IPS-18a (cell line): ENCODE measurements at regions not wholly inside any gene's neighbourhood (a gene's known extent, or its start where the extent isn't known, plus 50 kb on each side); places are given as distances from the start of the nearest gene placed in this dataset.

Source experiments
- H3K27ac ChIP-seq: one replicate; pipeline ENCODE4 v1.5.1; 2013; ENCODE audit warnings: low read length
- H3K27me3 ChIP-seq: one replicate; pipeline ENCODE4 v1.6.1; 2013; ENCODE audit warnings: mild to moderate bottlenecking, low read length; ENCODE audit not compliant: control insufficient read depth, insufficient read depth
- H3K36me3 ChIP-seq: one replicate; pipeline ENCODE4 v1.6.1; 2013; ENCODE audit warnings: low read depth, low read length; ENCODE audit not compliant: control insufficient read depth
- H3K4me1 ChIP-seq: one replicate; pipeline ENCODE4 v1.6.1; 2013; ENCODE audit warnings: low read depth, low read length; ENCODE audit not compliant: control insufficient read depth
- H3K4me3 ChIP-seq: one replicate; pipeline ENCODE4 v1.5.1; 2013; ENCODE audit warnings: low read length
- H3K9ac ChIP-seq: one replicate; pipeline ENCODE4 v1.6.1; 2013; ENCODE audit warnings: mild to moderate bottlenecking, low read length, moderate library complexity
- H3K9me3 ChIP-seq: one replicate; pipeline ENCODE4 v1.6.1; 2013; ENCODE audit warnings: low read depth, low read length; ENCODE audit not compliant: control insufficient read depth

GRCh38 chr9:109681301-109681700 lies 98.7 kb upstream of the PALM2AKAP2 start:
- peaks cover 13% of the 10 kb centered on the region for H3K4me1 ChIP-seq
- H3K4me3 ChIP-seq, result no peak overlapping the region
- H3K27ac ChIP-seq, result no peak overlapping the region
- H3K27me3 ChIP-seq, result no peaks in the 10 kb centered on the region
- no peaks in the 10 kb centered on the region for H3K9me3 ChIP-seq
- no peaks in the 10 kb centered on the region for H3K36me3 ChIP-seq
- H3K9ac ChIP-seq, result no peak overlapping the region

DNA sequence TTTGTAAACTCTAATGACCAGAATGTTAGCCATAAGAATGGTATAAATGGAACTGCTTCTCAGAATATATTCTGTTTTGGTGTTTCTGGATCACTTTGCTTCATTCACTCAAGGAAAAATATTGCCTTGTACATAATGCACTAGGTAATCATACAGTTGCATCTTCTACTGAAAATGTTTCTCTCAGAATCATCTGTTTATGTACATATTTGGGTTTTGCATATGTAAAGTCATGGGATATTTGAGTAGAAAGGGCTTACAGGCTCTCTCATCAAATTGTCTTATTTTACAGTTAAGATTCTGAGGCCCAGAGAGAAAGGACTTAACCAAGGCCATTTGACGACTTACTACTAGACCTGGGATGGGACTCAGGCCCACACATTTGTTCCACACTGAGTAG lies 97.8 kb upstream of the PALM2AKAP2 start:
- Histone ChIP-seq H3K27ac (no peak overlapping the region), H3K9me3 (no peaks in the 10 kb centered on the region), H3K4me1 (peaks cover 13% of the 10 kb centered on the region), H3K9ac (no peak overlapping the region), H3K36me3 (no peaks in the 10 kb centered on the region), H3K27me3 (no peaks in the 10 kb centered on the region), H3K4me3 (no peak overlapping the region)

DNA sequence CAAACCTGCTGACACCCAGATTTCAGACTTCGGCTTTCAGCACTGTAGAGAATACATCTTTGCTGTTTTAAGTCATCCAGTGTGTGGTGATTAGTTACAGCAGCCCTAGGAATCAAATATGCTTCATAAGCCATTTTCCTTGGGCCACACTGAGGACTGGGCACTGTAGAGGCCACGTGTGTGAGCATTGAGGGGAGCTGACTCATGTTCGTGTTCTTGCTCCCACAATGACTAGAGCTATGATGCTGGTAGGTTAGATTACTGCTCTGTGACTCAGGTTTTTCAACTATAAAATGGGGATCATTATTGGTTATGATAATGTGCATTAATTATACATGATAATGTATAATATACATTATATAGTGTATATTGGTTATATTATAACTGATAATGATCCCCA lies 96.5 kb upstream of the PALM2AKAP2 start:
- H3K4me1 ChIP-seq, result peaks cover 13% of the 10 kb centered on the region
- H3K9me3 ChIP-seq, result no peaks in the 10 kb centered on the region
- H3K9ac ChIP-seq, result no peak overlapping the region
- H3K27ac ChIP-seq, result no peak overlapping the region
- no peak overlapping the region for H3K4me3 ChIP-seq
- H3K36me3 ChIP-seq, result no peaks in the 10 kb centered on the region
- no peaks in the 10 kb centered on the region for H3K27me3 ChIP-seq

DNA sequence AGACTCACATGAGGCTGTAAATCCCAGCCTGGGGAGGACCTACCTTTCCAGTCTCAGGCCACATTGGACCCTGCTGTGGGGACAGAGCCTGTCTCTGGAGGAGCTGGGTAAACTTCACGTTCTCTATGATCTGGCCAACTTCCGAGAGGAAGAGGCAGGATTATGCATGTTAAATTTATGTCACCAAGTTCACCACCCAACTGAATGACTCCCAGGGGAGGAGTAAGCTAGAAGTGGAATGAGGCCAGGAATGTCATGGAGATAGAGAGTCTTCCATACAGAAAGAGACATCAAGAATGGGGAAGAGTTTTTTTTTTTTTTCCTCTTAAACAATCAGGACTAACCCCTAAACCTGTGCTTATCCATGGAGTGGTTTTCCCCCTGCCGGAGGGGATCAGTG lies 90.3 kb upstream of the PALM2AKAP2 start:
- Histone ChIP-seq H3K4me1 (no peaks in the 10 kb centered on the region), H3K36me3 (no peaks in the 10 kb centered on the region), H3K27ac (no peak overlapping the region), H3K4me3 (no peak overlapping the region), H3K27me3 (no peaks in the 10 kb centered on the region), H3K9me3 (no peaks in the 10 kb centered on the region), H3K9ac (no peak overlapping the region)

GRCh38 chr9:109699019-109699418 lies 81.0 kb upstream of the PALM2AKAP2 start:
- Histone ChIP-seq H3K9me3 (no peaks in the 10 kb centered on the region), H3K4me3 (no peak overlapping the region)

DNA sequence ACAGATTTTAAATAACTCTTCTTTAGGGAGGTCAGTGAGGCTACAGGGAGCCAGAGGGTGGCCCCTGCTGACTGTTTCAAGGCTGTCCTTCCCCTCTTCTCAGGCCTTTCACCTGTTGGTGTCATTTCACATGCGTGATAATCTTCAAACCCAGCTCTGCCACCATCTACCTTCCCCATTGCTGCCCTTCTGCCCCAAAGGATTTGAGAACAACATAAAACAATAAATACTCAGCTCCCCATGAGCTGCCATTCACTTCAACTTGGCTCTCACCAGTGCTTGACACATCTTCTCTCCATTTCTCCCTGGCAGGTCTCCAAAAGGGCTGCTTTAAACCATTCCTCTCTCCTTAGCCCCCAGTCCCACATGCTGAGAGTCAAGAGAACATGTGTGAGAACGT lies 75.5 kb upstream of the PALM2AKAP2 start:
- Histone ChIP-seq H3K27ac (no peak overlapping the region), H3K36me3 (no peaks in the 10 kb centered on the region), H3K27me3 (no peaks in the 10 kb centered on the region), H3K4me1 (no peaks in the 10 kb centered on the region), H3K9ac (no peak overlapping the region), H3K9me3 (no peaks in the 10 kb centered on the region), H3K4me3 (no peak overlapping the region)

More at GRCh38 chr9:109699019-109699418, 81.0 kb upstream of the PALM2AKAP2 start:
- Histone ChIP-seq H3K9ac (no peak overlapping the region), H3K27ac (no peak overlapping the region), H3K36me3 (no peaks in the 10 kb centered on the region), H3K27me3 (no peaks in the 10 kb centered on the region), H3K4me1 (no peaks in the 10 kb centered on the region)

GRCh38 chr9:109705515-109705914 lies 74.5 kb upstream of the PALM2AKAP2 start:
- Histone ChIP-seq H3K27me3 (no peaks in the 10 kb centered on the region), H3K36me3 (no peaks in the 10 kb centered on the region), H3K9ac (no peak overlapping the region), H3K27ac (no peak overlapping the region), H3K4me1 (no peaks in the 10 kb centered on the region), H3K4me3 (no peak overlapping the region), H3K9me3 (no peaks in the 10 kb centered on the region)

- Histone ChIP-seq H3K4me3 (no peak overlapping the region), H3K27me3 (no peaks in the 10 kb centered on the region), H3K9ac (no peak overlapping the region), H3K4me1 (no peaks in the 10 kb centered on the region), H3K9me3 (no peaks in the 10 kb centered on the region), H3K36me3 (no peaks in the 10 kb centered on the region), H3K27ac (no peak overlapping the region)
Observed at GRCh38 chr9:109707355-109707754, 72.6 kb upstream of the PALM2AKAP2 start.

DNA sequence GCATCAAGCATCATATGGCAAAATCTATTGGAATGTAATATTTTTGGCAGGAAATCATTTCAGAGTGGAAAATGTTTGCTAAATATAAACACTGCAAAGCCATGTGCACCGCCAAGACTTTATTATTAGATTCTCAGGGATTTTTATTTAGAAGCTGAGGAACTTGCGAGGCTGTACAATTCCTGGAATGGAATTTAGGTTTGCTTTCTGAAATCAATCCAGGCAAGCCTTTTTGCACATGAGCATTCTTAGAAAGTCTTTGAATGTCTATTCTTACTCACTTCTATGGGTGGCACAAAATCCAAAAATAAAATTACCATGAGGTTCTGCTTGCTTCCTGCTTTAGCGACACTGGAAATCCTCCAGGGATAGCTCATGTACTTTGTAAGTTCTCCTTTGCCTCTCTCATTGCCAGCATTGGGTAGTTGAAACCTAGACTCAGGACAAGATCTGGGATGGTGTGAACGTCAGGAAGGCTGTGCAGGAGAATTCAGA lies 71.5 kb upstream of the PALM2AKAP2 start:
- Histone ChIP-seq H3K36me3 (no peaks in the 10 kb centered on the region), H3K9me3 (no peaks in the 10 kb centered on the region), H3K4me1 (no peaks in the 10 kb centered on the region), H3K27ac (no peak overlapping the region), H3K9ac (no peak overlapping the region), H3K4me3 (no peak overlapping the region), H3K27me3 (no peaks in the 10 kb centered on the region)

DNA sequence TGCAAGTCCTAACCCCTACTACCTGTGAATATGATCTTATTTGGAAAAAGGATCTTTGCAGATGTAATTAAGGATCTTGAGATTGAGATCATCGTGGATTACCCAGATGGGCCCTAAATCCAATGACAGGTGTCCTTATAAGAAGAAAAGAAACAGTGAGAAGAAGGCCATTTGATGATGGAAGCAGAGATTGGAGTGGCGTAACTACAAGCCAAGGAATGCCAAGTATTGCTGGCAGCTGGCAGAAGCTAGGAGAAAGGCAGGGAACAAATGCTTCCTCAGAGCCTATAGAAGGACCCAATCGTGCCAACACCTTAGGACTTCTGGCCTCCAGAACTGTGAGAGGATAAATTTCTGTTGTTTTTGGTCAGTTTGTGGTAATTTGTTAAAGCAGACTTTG lies 70.1 kb upstream of the PALM2AKAP2 start:
- Histone ChIP-seq H3K9me3 (no peaks in the 10 kb centered on the region), H3K4me1 (no peaks in the 10 kb centered on the region), H3K27me3 (no peaks in the 10 kb centered on the region)

GRCh38 chr9:109710830-109711229 lies 69.2 kb upstream of the PALM2AKAP2 start:
- Histone ChIP-seq H3K4me3 (no peak overlapping the region), H3K4me1 (no peaks in the 10 kb centered on the region), H3K9ac (no peak overlapping the region), H3K27ac (no peak overlapping the region), H3K27me3 (no peaks in the 10 kb centered on the region), H3K9me3 (no peaks in the 10 kb centered on the region), H3K36me3 (no peaks in the 10 kb centered on the region)

More for the DNA sequence above, 70.1 kb upstream of the PALM2AKAP2 start:
- Histone ChIP-seq H3K27ac (no peak overlapping the region), H3K36me3 (no peaks in the 10 kb centered on the region), H3K4me3 (no peak overlapping the region), H3K9ac (no peak overlapping the region)

DNA sequence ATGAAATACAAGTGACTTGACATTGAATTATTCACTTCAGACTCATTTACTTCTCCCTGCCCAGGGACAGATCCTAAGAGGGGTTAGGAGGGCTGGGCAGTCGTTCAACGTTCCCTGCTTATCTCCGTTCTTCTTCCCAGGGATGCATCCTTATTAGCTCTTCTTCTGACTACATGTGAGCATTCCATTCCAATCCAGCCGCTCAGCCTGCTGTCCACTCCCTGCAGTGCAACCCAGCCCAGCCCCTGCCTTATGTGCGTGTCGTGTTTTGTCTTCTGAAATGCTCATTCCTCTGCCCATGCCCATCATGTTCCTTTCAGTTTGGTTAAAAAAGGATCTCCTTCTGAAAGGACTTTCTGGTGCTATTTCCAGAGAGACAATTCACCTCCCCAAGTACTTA lies 64.7 kb upstream of the PALM2AKAP2 start:
- Histone ChIP-seq H3K27ac (no peak overlapping the region), H3K36me3 (no peaks in the 10 kb centered on the region), H3K9me3 (no peaks in the 10 kb centered on the region), H3K4me3 (no peak overlapping the region), H3K4me1 (no peaks in the 10 kb centered on the region), H3K9ac (no peak overlapping the region), H3K27me3 (no peaks in the 10 kb centered on the region)
